Cardiac muscle cell (in vitro differentiated cells and primary cell): ENCODE measurements at regions not wholly inside any gene's neighbourhood (a gene's known extent, or its start where the extent isn't known, plus 50 kb on each side); places are given as distances from the start of the nearest gene placed in this dataset.

ENCODE experiments used
- DNase-seq, 2 donors: peaks; one replicate each; pipeline versions ENCODE4 v3.0.0 to v3.0.0-alpha.2; 2010 to 2017; ENCODE audit warnings: low read depth in 1 of 2, low spot score in 1 of 2
- H3K27ac ChIP-seq: fragments of 200-600 bp; sonication (generic); 2 replicates; pipeline ENCODE4 v1.5.1; 2016
- H3K27me3 ChIP-seq: fragments of 200-600 bp; sonication (generic); 2 replicates; pipeline ENCODE4 v1.6.0; 2016; ENCODE audit warnings: control low read depth
- H3K36me3 ChIP-seq: fragments of 200-600 bp; sonication (generic); 2 replicates; pipeline ENCODE4 v1.5.1; 2016; ENCODE audit warnings: control low read depth
- H3K4me1 ChIP-seq: fragments of 200-600 bp; sonication (generic); 2 replicates; pipeline ENCODE4 v1.8.1; 2017; ENCODE audit warnings: low read depth, mild to moderate bottlenecking, mixed run types
- H3K4me3 ChIP-seq: fragments of 200-600 bp; sonication (generic); 2 replicates; pipeline ENCODE4 v1.5.1; 2016; ENCODE audit warnings: mild to moderate bottlenecking
- H3K9me3 ChIP-seq: fragments of 200-600 bp; sonication (generic); 2 replicates; pipeline ENCODE4 v1.5.1; 2017; ENCODE audit warnings: low read depth, mild to moderate bottlenecking, control low read depth
- CTCF ChIP-seq: IDR thresholded peaks from 2 replicates; pipeline ENCODE4 v1.5.1; 2012; ENCODE audit warnings: low read depth, mild to moderate bottlenecking, low read length

- H3K36me3 ChIP-seq, result no peaks in the 10 kb centered on the region
- H3K9me3 ChIP-seq, result no peaks in the 10 kb centered on the region
- H3K27me3 ChIP-seq, result no peaks in the 10 kb centered on the region
- no peak for DNase-seq
- H3K27ac ChIP-seq, result peak overlapping the region; percentile 73
- H3K4me3 ChIP-seq, result no peak overlapping the region
- no peak for TF ChIP-seq CTCF
- H3K4me1 ChIP-seq, result peaks cover 11% of the 10 kb centered on the region
Measured at GRCh38 chr5:79182141-79182540, 53.8 kb upstream of the JMY start.

- no peak overlapping the region for H3K27ac ChIP-seq
- DNase-seq, result no peak
- H3K4me1 ChIP-seq, result peaks cover 11% of the 10 kb centered on the region
- H3K4me3 ChIP-seq, result no peak overlapping the region
- H3K27me3 ChIP-seq, result no peaks in the 10 kb centered on the region
- no peaks in the 10 kb centered on the region for H3K9me3 ChIP-seq
- H3K36me3 ChIP-seq, result no peaks in the 10 kb centered on the region
- no peak for TF ChIP-seq CTCF
Measured at GRCh38 chr5:79183011-79183410, 52.9 kb upstream of the JMY start.

GRCh38 chr5:79183617-79184016 is 52.3 kb upstream of the JMY start:
- Histone ChIP-seq H3K36me3 (no peaks in the 10 kb centered on the region), H3K4me3 (no peak overlapping the region), H3K27me3 (no peaks in the 10 kb centered on the region), H3K4me1 (peaks cover 11% of the 10 kb centered on the region), H3K27ac (no peak overlapping the region), H3K9me3 (no peaks in the 10 kb centered on the region)
- DNase-seq, result no peak
- TF ChIP-seq CTCF, result no peak

GRCh38 chr5:79186021-79186420 is 49.9 kb upstream of the JMY start:
- TF ChIP-seq CTCF, result no peak
- Histone ChIP-seq H3K27ac (no peak overlapping the region), H3K9me3 (no peaks in the 10 kb centered on the region), H3K36me3 (no peaks in the 10 kb centered on the region), H3K27me3 (no peaks in the 10 kb centered on the region), H3K4me1 (peaks cover 10% of the 10 kb centered on the region), H3K4me3 (no peak overlapping the region)
- DNase-seq, result no peak
